Hematopoietic multipotent progenitor cell treated with erythropoietin and hydrocortisone succinate and interleukin-3 and kit ligand, for 17 days (in vitro differentiated cells): ENCODE measurements at regions not wholly inside any gene's neighbourhood (a gene's known extent, or its start where the extent isn't known, plus 50 kb on each side); places are given as distances from the start of the nearest gene placed in this dataset.
A peak's percentile ranks its signal among the peaks of the same experiment; 100 is the strongest.

Experiments
- DNase-seq: peaks from one replicate; pipeline ENCODE4 v3.0.0-alpha.2; 2015; ENCODE audit warnings: low spot score

DNA sequence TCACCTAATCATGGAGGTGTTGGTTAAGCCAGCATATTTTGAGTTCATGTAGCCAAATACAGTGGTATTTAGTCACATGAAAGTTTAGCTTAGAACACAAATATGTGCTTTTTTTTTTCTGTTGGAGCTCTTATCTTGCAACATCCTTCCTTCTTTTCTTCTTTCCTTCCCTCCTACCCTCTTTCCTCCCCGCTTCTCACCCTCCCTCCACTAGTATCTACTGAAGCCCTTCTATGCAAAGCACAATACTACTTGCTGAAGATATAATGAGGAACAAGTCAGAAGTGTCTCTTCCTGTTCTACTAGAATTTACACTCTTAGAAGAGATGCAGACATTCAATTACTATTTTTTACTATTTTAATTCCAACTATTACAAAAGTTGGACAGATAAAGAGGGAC lies 105.0 kb upstream of the ITGA4 start:
- DNase-seq, result no peak

DNA sequence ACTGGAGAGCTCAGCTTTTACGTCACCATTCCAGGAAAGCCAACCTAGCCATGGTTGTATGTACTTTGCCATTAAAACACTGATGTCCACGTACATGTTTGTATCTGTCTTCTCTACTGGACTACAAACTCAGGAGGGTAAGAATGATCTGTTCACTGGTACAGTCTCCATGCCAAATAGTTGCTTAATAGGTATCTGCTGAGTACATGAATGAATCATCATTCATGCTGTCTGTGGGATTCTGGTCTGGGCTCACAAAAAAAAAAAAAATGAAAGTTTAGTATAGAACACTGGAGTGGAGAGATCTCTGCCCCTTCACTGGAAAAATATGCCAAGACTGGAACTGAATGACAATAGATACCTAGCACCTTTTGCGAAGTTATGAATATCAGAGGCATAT lies 102.6 kb upstream of the ITGA4 start:
- DNase-seq, result no peak

DNA sequence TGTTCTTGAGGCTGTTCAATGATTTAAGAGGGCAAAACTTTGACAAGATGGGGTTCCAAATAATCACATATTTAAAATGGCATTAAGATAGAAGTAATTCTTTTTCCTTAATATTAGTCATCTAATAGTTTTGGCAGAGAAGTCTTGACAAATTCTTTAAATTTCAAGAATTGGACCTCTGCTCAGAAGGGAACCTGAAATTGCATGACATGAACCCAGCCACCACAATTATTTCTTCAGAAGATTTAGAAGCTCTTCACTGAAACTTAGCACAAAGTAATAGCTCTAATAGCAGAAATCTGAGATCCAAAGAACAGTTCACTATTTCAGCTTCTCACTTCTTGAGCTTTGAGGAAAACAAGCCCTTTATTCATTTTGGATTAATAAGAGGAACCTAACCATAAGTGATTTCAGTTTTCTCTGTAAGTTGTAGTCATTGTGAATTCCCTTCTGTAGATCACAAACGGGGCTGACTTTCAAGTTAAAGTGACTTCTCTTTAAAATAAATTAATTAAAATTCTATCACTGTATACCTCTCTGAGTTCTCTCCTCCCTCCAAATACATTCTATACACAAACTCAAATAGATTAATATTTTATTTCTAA lies 100.6 kb upstream of the ITGA4 start:
- no peak for DNase-seq

DNA sequence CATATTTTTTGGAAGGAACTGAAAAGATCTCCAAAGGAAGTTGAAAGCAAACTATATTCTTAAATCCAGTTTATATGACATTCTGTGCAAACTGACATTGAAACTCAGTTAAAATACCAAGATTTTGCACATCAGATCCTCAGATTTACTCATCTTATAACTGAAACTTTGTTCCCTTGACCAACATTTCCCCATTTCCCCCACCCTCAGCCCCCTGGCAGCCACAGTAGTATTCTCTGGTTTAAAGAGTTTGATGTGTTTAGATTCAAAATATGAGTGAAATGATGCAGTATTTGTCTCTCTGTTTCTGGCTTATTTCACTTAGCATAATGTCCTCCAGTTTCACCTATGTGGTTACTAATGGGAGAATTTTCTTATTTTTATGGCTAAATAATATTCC lies 99.2 kb upstream of the ITGA4 start:
- no peak for DNase-seq

DNA sequence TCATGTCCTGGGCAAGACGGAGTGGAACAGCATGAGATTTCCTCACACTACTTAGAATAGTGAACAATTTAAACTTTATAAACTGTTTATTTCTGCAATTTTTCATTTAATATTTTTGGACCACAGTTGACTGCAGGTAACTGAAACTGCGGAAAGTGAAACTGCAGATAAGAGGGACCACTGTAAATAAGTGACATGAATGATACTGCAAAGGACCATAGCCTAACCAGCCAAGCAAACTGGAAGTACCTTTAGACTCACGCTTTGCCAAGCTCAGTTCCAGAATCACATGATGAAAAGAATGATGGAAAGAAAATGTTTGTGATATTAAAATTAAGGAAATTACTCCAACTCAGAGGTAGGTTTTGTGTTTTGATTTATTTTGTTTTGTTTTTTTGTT lies 94.6 kb upstream of the ITGA4 start:
- DNase-seq, result no peak

DNA sequence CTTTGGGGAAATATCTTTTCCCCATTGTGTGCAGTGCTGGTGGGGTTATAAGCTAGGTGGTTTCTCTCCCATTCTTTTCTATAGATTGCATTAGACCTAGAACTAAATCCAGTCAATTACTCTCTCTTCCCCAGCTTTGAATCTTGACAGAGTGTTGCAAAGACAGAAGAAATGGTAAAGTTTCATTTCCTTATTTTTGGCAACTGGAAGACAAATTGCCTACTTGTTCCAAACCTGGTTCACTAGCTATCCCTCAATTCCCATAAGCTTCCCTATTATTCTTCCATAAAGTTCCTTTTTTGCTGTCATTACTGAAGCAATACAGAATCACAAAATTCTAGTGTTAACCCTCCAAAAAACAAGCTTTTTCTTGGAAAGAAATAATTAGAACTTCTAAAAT lies 94.0 kb upstream of the ITGA4 start:
- DNase-seq, result no peak

DNA sequence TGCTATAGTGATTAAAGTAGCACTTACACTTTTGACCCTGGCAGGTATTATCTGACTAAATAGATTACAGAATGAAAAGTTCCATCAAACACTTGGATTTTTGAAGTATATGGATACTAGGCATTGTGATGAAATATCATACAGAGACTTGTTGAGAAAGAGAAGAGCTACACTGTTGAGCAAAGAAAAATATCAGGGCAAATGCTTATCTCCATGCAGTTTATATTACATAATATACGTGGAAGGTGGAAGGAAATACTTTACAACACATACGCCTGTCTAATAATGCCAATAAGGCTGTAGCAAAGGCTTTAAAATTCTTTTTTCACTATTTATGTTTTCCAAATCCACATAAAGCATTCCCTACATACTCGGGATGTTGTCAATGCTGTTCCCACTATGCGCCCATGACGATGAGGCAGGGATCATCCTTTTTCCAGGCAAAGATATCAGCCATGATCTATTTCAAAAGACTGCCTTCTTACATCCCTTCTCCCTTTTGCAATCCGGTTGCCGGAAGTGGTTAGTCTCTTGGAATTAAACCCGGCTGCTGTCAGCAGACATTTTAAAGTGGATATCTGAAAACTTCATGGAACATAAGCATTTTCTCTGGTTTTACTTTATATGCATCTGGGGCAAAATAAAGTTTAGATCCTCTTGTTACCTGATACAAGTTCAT lies 92.6 kb upstream of the ITGA4 start:
- DNase-seq, result no peak

DNA sequence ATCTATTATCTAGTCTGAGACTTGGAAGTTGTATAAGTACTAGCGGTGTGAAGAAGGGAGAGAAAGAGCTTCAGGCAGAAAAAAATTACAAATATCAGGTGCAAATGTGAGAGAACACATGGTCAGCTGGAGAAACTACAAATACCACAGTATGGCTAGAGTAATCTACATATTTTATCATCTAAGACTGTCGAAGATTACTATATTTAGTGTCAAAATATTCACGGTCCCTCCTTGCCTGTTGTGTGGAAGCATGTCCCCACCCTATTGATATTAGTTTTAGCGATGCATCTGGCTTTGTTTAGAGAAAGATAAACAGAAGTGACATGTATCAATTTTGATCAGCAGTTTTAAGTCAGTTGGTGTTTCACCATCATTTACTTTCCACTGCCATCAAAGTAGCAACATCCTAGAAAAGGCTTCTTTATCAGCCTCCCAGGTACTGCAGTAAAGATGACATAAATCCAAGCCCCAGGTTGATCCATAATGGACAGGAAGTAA lies 90.5 kb upstream of the ITGA4 start:
- peak; percentile 6 for DNase-seq

DNA sequence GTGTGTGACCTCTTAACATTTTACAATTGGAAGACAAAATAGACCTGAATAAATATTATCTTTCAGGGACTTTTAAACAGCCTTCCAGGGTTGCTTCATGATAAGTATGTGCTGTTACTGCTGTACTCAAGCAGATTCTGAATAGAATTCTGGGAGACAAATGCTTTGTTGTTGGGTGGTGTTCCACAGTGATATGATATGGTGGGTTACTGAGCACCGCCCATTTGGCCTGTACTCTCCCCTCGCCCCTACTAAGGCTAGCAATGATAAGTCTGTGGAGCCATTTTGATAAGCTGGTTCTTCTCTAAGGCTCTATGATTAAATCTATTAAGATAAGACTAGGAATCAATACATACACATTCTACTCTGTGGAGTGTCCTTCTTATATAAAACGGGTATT lies 89.8 kb upstream of the ITGA4 start:
- peak; percentile 28 for DNase-seq

DNA sequence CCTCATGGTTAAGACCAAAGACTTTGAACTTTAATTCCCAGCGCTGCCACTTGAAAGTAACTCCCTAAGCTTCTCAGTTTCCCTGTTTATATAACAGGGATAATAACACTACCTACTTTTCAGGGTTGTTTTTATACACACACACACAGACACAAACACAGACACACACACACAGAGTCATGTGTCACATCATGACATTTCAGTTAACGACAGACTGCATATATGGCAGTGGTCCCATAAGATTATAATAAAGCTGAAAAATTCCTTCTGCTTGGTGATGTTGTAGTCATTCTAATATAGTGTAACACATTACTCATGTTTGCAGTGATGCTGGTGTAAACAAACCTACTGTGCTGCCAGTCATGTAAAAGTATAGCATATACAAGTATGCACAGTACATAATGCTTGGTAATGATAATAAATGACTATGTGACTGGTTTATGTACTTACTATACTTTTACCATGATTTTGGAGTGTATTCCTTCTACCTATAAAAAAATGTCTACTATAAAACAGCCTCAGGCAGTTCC lies 89.2 kb upstream of the ITGA4 start:
- peak; percentile 9 for DNase-seq

DNA sequence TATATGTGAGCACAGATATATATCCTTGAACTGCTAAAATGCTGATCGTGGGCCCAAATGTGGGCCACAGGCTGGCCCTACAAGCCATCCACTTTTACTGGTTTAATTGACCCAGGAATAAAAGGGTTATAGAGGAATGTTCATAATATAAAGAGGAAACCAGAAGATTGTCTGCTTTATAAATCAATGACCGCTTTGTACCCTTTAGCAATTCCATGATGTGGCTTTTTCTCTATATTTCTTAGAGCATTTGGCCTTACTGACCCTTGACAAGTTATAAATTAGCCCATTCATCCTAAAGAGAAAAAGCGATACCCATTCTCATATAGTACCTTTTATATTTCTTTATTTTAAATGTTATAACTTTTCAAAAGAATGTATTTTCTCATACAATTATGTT lies 87.1 kb upstream of the ITGA4 start:
- DNase-seq, result no peak

DNA sequence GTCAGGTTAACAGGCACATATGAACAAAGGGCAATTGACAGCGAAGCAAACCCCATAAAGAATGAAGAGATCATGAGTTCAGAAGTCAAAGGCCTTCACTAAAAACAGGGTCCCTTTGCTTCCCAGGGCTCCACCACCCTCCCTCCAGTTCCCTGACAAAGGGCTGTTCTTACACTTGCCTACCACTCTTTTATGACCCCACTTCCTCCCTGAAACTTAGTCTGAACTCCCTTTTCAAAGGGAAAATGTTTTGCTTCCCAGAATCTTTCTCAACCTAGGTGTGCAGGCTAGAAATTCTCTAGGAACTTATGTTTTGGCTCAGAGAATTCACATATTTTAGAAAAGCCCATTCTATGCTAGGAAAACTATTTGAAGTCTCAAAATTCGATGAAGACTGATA lies 86.0 kb upstream of the ITGA4 start:
- no peak for DNase-seq

DNA sequence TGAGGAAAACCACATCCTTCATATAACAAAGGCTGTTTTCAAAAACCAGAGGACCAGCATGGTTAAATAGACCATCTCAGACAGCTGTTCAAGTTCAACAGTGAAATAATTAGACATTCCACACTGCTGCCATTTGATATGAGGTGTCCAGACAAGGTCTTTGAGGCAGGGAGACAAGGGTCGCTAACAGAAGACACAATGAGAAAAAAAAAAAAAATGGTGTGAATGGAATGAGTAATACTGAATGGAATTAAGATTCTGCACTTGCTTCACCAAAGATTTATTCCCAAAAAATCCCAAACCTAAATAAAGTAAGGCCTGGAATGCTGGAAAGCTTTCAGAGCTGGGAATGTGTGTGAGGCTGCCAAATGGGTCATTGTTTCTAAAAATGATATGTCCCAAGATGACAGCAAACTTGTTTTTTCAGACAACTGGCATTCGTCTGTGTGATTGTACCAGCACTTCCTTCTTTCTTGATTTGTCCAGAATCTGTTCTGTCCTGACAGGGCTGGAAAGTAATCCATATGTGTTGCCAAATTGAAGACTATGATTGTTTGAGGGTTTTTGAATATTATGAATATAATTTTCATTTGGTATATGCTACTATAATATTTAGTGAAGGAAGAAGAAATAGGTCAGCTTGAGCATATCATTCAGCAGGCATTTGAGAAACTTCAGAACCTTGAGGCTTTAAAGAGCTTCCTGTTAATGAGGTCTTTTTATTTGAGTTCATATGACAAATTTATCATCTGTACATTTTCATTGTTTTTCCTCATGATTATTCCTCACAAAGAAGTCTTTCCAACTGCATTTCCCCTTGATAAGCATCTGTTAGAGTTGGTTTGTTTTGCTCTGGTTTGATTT lies 85.2 kb upstream of the ITGA4 start:
- no peak for DNase-seq

DNA sequence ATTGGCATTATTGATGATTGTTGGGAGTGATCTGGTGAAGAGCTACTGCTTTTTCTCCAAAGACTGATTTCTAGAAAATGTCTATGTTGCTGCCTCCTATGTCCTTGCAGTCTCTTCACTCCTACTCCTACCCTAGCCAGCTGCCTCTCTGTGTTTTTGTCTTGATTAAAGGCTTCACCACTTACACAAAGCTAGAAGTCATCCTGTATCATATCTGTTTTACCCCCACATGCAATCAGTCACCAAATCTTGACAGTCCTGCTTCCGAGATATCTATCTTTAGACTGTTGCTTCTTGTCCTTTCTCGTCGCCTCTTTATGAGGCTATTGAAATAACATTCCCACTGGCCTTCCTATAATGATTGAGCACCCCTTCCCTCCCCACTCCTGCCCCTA lies 84.5 kb upstream of the ITGA4 start:
- DNase-seq, result no peak

DNA sequence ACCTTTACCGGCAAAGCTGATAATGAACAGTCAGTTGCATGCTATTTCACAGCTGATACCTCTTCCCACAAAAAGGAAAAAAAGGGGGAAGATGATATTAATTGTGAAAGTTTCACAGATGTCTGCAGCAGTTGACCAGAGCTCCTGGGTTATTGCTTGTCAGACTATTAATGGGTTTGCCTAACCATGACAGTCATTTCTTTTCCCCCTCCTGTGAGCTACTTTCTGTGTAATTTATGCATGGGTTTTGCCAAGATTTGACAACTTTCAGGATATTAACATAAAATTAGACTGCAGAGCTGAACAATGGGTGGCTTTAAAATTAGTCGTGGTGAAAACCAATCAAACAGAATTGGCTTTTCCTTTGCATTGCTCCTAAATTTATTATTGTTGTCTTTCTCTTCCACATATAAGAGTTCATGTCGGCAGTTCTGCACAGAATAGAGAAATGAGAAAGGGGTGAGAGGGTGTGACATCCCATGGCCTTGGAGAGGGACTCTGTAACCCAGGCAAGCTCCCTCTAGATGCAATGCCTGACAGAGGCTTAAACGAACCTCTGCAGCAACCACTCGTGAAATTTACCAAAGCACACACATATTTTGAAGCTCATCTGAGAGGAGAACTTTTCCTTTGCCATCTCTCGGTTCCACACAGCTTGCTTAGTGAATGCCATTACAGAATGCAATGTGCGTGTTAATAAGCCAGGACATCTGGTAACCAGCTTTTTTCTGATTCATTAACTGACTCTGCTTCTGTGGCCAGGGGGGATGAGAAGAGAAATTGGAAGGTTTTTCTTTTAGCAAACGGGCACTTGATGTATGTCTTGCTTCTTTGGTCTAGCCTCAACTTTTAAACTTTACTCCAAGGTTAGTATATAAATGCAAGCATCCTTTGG lies 82.2 kb upstream of the ITGA4 start:
- no peak for DNase-seq

DNA sequence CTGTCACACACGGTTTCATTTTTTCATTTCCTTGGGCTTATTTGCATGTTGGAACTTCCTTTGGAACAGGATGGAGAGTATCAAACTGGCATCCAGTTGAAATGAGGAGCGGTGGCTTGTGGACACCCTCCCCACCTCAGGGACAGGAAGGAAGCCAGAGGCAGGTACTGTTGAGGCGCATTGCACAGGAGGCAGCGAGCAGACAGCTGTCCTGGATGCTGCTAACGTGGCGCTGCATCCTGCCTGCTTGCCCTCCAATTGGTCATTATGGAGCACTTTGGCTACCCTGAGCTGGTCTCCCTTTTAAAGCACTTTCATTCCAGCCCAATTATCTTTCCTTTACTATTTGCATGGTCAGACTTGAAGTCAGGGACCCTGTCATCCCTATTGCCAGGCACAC lies 80.7 kb upstream of the ITGA4 start:
- no peak for DNase-seq

DNA sequence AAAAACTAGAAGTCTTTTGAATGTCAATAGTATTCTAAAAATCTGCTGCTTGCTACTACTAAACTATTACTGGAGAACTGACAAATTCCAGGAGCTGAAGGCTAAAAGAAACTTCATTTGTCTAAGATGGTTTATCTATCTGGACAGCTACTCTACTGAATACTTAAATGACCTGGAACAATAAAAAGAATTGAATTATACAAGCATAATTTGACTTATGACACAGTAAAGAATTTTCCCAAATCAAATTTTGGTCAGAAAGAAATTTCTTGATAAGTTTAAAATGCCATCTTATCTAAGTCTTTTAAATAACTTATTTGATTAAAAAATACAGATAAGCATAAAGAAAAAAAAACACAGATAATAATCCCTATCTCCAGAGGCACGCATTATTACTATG lies 80.2 kb upstream of the ITGA4 start:
- no peak for DNase-seq

DNA sequence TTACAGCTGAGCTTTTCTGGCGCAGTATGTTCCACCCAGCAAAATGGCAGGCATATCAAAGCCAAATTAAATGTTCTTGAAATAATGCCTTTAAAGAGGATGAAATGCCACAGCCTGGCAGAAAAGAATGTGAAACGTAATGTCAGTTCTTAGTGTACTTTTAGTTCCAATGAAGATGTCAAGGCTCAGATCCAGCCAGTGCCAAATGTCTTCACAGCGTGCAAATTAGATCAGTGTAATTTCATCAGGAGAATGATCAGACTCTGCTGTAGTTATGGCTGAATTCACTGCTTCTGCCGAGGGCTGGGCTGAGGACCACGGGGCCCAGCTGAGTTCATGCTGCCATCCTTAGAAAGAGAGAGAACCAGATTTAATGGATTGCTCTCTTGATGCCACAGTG lies 78.7 kb upstream of the ITGA4 start:
- no peak for DNase-seq

DNA sequence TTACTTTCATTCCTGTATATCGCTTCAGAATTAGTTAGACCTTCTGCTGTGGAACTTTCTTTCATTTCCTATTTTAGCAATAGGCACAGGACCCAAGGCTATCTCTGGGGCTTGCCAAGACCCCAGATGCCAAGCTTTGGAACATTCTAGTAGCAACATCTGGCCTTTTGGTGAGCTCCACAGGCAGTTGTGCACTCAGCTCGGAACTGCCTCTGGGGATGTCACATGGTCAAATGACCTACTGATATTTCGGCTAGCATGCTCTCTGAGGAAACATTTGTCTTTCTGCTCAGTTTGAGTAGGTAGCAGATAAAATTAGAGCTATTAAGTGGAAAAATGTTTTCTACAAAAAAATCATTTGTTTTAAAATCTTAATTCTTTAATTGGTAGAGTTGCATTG lies 76.6 kb upstream of the ITGA4 start:
- no peak for DNase-seq

DNA sequence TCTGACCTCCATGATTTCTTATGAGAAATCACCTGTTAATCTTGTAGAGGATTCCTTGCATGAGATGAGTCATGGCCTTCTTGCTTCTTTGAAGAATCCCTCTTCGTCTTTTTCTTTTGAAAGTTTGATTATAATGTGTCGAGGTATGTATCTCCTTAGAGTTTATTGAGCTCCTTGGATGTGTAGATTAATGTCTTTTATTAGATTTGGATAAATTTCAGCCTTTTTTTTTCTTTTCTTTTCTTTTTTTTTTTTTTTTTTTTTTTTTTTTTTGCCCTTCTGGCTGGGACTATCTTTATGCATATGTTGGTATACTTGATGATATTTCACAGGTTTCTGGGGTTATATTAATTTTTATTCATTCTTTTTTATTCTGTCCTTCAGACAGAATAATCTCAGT lies 72.3 kb upstream of the ITGA4 start:
- DNase-seq, result no peak

DNA sequence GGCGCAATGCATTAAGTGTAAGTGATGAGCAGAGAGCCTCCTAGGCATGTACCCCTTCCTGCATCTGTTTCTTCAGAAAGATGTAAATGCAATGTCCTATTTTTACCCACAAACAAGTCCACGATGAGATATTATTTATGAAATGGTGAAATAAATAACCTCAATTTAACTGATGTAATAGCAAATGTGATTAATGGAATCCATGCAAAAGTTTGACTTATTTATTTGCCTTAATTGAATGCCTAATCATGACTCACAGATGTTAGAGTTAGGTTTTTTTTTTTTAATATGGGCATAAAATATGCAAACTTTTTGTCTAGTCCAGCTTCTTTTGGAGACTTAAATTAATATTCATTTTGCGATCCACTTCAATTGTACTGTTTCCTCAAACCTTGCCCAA lies 67.7 kb upstream of the ITGA4 start:
- no peak for DNase-seq

DNA sequence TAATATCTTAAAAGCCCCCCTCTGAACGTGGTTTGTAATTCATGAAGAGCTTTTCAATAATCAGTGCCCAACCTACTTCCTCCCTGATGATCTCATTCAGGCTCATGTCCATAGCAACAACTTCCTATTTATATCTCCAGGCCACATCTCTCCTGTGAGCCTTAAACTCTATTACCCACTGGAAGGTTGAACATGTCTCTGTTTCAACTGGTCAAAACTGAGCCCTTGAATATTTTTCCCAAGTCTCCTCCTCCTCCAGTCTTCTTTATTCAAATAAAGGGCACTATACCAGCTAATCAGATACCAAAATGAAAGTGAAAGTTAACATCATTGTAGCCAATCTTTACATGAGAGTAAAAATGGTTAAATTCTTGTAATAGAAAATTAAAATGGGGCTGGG lies 63.7 kb upstream of the ITGA4 start:
- no peak for DNase-seq
